ENCODE measurements at regions not wholly inside any gene's neighbourhood (a gene's known extent, or its start where the extent isn't known, plus 50 kb on each side); places are given as distances from the start of the nearest gene placed in this dataset.
A peak's percentile ranks its signal among the peaks of the same experiment; 100 is the strongest.

DNA sequence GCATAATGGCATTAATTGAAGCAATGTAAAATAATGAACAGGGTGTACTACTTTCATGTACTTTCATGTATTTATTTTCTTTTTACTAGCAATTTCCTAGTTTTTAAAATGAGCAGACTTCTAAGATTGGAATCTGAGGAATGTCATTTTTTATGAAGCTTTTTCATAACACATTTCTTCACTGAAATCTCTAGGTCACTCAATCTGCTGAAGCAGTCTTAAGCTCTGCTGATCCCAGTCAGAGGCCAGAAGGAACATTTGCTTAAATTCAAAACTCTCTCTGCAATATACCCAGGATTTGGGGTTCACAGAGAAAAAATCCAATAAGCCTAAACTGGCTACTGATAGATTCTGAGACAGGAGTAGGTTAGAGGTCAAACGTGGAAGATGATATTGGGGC, 73.6 kb upstream of the CNTN1 start:
- ATAC-seq = no peak
- no peak for DNase-seq

DNA sequence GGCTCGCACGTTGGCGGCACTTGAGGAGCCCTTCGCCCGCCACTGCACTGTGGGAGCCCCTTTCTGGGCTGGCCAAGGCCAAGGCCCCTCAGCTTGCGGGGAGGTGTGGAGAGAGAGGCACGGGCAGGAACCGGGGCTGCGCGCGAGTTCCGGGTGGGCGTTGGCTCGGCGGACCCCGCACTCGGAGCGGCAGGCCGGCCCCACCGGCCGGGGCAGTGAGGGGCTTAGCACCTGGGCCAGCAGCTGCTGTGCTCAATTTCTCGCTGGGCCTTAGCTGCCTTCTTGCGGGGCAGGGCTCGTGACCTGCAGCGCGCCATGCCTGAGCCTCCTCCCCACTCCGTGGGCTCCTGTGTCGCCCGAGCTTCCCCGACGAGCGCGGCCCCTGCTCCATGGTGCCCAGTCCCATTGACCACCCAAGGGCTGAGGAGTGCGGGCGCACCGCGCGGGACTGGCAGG, 71.6 kb upstream of the CNTN1 start:
- DNase-seq (no peak), ATAC-seq (no peak)

DNA sequence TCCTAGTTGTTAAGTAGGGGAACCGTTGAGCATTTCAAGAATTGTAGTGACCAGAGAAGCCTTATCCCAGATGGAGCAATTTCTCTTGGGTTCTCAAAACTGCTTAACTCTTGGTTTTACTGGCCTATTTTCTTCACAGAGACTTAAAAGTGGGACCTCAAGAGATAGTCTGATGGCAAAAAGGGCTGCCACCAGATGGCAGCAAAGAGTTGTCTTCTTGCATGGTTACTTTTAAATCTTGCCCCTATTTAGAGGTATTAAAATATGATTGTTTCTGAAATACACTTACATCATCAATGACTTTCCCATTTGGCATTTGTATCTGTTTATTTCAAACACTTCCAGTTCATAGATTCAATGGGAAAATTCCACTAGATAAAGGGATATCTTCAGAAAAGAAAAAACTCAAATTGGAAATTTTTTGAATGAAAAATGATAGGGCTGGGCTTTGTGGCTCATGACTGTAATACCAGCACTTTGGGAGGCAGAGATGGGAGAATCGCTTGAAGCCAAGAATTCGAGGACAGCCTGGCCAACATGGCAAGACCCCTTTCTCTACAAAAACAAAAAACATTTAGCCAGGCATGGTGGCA, 69.9 kb upstream of the CNTN1 start:
- ATAC-seq = no peak

DNA sequence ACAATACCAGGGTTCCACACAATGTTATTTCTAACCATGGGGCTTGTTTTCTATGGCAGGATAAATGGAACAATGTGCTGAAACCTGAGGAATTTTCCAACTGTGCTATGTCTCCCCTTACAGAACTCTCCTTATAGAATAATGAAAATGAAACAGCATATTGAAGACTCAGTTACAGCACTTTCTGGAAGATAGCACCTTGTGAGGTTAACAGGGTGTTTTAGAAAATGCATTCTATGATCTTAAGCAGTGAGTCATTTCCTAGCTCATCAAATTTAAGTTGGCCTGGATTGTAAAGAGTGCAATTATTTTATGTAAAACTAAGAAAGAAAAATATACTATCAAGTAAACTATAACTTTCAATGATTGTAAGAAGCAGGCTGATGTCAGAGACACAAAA, 60.1 kb upstream of the CNTN1 start:
- no peak for DNase-seq
- ATAC-seq = no peak

More for the DNA sequence above, 69.9 kb upstream of the CNTN1 start:
- DNase-seq = peak; percentile 39

DNA sequence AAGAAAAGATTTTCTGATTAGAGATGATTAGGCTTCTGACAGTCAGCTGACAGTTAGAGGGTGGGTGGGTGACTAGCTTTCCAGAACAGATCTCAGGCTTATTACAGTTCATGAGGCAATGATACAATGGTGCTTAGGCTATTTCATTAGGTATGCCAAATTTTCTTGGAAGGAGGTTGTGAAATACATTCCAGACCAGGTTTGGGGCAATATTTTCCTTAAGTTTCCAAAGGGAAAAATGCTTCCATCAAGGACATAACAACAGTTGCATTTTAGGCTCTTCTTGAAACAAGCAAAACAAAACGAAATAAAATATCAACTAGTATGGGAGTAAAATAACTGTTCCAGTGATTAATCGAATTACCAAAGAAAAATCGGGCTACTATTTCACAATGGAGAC, 59.3 kb upstream of the CNTN1 start:
- ATAC-seq = no peak
- no peak for DNase-seq

DNA sequence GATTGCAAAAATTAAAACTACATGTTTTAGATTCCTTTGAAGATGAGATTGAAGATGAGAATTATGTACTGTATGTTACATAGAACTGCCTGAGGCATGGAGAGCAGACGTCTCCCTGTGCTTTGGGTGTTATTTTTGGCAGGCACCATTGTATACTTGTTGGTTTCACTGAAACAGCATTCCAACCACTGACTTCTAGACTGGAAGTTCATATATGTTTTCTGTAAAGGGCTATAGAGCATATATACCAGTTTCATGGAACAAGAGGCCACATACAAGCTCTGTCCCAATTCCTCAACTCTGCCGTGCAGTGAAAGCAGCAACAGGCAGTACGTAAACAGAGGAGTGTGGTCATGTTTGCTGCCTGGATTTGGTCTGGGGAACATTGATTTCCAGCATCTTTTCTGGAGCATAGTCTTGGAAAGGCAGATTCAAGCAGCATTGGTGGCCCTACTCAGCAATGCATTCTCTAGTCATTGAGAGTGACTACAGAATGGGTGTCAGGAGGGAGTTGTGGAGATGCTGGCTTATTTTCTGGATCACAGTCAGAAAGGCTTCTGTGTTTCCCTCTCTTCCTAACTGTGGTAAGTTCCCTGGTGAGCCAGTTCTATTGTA, 57.6 kb upstream of the CNTN1 start:
- ATAC-seq = no peak

DNA sequence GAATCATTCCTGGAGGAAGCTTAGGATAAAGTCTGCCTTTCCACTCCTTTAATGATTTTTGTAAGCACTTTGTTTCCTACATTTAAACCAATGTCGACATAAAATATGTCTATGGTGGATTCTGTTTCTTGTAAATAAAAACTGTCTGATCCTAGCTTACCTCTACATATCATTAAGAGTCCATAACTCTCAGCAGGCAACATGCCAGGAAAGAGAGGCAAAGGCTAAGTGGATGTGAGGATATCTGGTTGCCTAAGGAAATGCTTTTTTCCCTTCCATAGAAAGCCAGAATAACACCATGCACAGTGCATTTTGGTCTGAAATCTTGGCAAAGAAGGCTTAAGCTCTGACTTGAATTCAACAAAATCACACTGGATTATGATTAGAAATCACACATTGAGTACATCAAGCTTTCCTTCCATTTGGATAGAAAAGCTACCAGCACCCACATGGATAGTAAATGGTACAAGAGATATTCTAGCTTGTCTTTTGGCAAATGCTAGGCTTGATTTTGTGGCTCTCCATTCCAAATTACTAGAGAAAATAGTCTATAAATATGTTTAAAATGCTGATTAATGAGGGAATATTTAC, 57.0 kb upstream of the CNTN1 start:
- DNase-seq = no peak
- ATAC-seq = no peak

More for the DNA sequence above, 57.6 kb upstream of the CNTN1 start:
- no peak for DNase-seq

Measured in stimulated activated naive CD8-positive, alpha-beta T cell treated with anti-CD3 and anti-CD28 coated beads, Interleukin-15, Interleukin-2, amounts not matched to agents 100 U/mL and 50 U/mL, for 24 hours (primary cell).